Osteocyte (in vitro differentiated cells): ENCODE measurements at regions not wholly inside any gene's neighbourhood (a gene's known extent, or its start where the extent isn't known, plus 50 kb on each side); places are given as distances from the start of the nearest gene placed in this dataset.
A peak's percentile ranks its signal among the peaks of the same experiment; 100 is the strongest.

ENCODE experiments used
- DNase-seq: peaks from one replicate; pipeline ENCODE4 v3.0.0; 2021; ENCODE audit warnings: mixed read lengths; ENCODE audit not compliant: unreplicated experiment; ENCODE audit errors: extremely low spot score
- H3K27ac Mint-ChIP-seq: one replicate; pipeline ENCODE4 v1.8.0; 2021; ENCODE audit warnings: mild to moderate bottlenecking, mixed read lengths; ENCODE audit not compliant: unreplicated experiment
- H3K27me3 Mint-ChIP-seq: one replicate; pipeline ENCODE4 v1.8.0; 2021; ENCODE audit warnings: mixed read lengths; ENCODE audit not compliant: unreplicated experiment
- H3K36me3 Mint-ChIP-seq: one replicate; pipeline ENCODE4 v1.8.0; 2021; ENCODE audit warnings: mixed read lengths; ENCODE audit not compliant: unreplicated experiment
- H3K4me1 Mint-ChIP-seq: one replicate; pipeline ENCODE4 v1.8.0; 2021; ENCODE audit warnings: mixed read lengths; ENCODE audit not compliant: unreplicated experiment
- H3K4me3 Mint-ChIP-seq: one replicate; pipeline ENCODE4 v1.8.0; 2021; ENCODE audit warnings: mild to moderate bottlenecking, moderate library complexity, mixed read lengths; ENCODE audit not compliant: unreplicated experiment
- H3K9me3 Mint-ChIP-seq: one replicate; pipeline ENCODE4 v1.8.0; 2021; ENCODE audit warnings: mixed read lengths; ENCODE audit not compliant: unreplicated experiment
- TF ChIP-seq, protein P1 (sequence below): fragments of 200-600 bp; sonication (generic); IDR thresholded peaks from 2 replicates; pipeline ENCODE4 v1.5.0; 2021; ENCODE audit warnings: antibody characterized with exemption, mild to moderate bottlenecking, moderate library complexity

DNA sequence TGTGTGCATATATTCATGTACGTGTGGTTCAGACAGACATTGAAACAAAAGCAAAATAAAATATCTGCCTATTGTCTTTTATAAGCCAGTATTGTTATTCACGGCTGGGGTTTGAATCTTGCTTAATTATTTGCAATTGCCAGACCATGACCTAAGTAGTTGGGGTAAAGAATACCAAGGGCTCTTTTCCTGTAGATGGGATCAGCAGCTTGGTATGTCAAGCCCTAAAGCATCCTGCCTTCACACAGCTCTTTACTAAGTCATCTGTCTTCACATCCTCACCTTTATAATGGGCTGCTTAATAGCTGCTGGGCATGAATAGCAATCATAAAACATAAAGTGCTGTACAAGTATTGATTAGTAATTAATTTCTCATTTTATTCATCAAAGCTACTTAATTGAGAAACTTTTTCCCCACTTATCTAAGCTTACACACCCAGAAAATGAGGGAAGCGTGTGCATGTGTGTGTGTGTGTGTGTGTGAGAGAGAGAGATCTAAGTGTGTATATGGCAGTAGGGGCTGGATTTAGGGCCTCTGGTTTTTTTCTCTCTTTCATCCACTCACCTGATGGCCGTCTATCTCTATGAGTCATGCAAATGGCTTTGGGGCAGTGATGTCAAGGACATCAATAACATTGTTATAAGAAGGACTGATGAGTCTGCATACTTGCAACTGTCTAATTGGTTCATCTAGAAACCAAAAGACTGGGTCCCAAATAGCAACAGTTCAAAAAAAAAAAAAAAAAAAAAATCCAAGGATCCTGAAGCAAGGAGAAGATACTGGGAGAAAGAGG lies 244.1 kb upstream of the TNP1 start:
- Mint-ChIP-seq H3K27ac (peak overlapping the region; percentile 95), H3K4me1 (peaks cover 61% of the 10 kb centered on the region)
- no peak for DNase-seq

GRCh38 chr2:217102956-217103355 lies 243.1 kb upstream of the TNP1 start:
- Mint-ChIP-seq H3K27ac (peak overlapping the region; percentile 27), H3K4me1 (peaks cover 66% of the 10 kb centered on the region), H3K27me3 (no peaks in the 10 kb centered on the region), H3K9me3 (peaks cover 3% of the 10 kb centered on the region), H3K36me3 (no peaks in the 10 kb centered on the region), H3K4me3 (no peak overlapping the region)
- TF ChIP-seq, protein P1, sequence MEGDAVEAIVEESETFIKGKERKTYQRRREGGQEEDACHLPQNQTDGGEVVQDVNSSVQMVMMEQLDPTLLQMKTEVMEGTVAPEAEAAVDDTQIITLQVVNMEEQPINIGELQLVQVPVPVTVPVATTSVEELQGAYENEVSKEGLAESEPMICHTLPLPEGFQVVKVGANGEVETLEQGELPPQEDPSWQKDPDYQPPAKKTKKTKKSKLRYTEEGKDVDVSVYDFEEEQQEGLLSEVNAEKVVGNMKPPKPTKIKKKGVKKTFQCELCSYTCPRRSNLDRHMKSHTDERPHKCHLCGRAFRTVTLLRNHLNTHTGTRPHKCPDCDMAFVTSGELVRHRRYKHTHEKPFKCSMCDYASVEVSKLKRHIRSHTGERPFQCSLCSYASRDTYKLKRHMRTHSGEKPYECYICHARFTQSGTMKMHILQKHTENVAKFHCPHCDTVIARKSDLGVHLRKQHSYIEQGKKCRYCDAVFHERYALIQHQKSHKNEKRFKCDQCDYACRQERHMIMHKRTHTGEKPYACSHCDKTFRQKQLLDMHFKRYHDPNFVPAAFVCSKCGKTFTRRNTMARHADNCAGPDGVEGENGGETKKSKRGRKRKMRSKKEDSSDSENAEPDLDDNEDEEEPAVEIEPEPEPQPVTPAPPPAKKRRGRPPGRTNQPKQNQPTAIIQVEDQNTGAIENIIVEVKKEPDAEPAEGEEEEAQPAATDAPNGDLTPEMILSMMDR: no peak
- DNase-seq: no peak

More for the DNA sequence above, 244.1 kb upstream of the TNP1 start:
- Mint-ChIP-seq H3K9me3 (peaks cover 3% of the 10 kb centered on the region), H3K36me3 (no peaks in the 10 kb centered on the region), H3K4me3 (no peak overlapping the region), H3K27me3 (no peaks in the 10 kb centered on the region)
- TF ChIP-seq, protein P1: no peak

- Mint-ChIP-seq H3K27me3 (no peaks in the 10 kb centered on the region), H3K4me1 (peaks cover 66% of the 10 kb centered on the region), H3K27ac (peak overlapping the region; percentile 45), H3K36me3 (no peaks in the 10 kb centered on the region), H3K4me3 (no peak overlapping the region), H3K9me3 (peaks cover 3% of the 10 kb centered on the region)
- TF ChIP-seq, protein P1: no peak
- DNase-seq: no peak
Observed at GRCh38 chr2:217101972-217102371, 242.1 kb upstream of the TNP1 start.

DNA sequence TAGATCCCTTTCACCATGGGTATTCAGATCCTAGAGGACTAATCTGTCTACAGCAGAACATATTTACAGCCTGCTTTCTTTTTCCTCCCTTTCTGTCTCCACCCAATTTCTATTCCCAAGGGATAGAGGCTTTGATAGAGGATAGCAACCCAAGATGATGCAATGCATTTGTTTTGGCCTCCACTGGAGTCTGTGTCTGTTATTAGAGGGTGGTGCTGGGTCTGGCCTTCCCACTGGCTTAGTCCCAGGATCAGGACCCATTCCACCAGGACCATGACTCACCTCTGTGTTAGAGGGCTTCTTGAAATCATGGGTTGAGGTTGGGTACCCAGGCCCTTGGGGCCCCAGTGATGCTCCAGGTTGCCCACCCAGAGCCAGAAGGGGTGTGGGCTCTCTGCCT lies 239.7 kb upstream of the TNP1 start:
- no peak for DNase-seq
- Mint-ChIP-seq H3K9me3 (no peaks in the 10 kb centered on the region), H3K36me3 (no peaks in the 10 kb centered on the region), H3K4me3 (no peak overlapping the region), H3K4me1 (peaks cover 44% of the 10 kb centered on the region), H3K27me3 (no peaks in the 10 kb centered on the region), H3K27ac (no peak overlapping the region)
- TF ChIP-seq, protein P1: no peak

GRCh38 chr2:217098435-217098834 lies 238.6 kb upstream of the TNP1 start:
- Mint-ChIP-seq H3K27ac (no peak overlapping the region), H3K9me3 (no peaks in the 10 kb centered on the region), H3K36me3 (no peaks in the 10 kb centered on the region), H3K4me1 (peaks cover 33% of the 10 kb centered on the region), H3K27me3 (no peaks in the 10 kb centered on the region), H3K4me3 (no peak overlapping the region)
- no peak for DNase-seq
- TF ChIP-seq, protein P1: no peak
